OCI-LY1 (cell line): ENCODE measurements at regions not wholly inside any gene's neighbourhood (a gene's known extent, or its start where the extent isn't known, plus 50 kb on each side); places are given as distances from the start of the nearest gene placed in this dataset.

Source experiments
- H2AFZ ChIP-seq: fragments of 200-600 bp; sonication (generic), shearing (Covaris generic); 2 replicates; pipeline ENCODE4 v1.6.0; 2014; ENCODE audit warnings: antibody characterized with exemption, mild to moderate bottlenecking, low read length
- H3F3A ChIP-seq: fragments of 200-600 bp; sonication (generic), shearing (Covaris generic); 2 replicates; pipeline ENCODE4 v1.6.0; 2014; ENCODE audit warnings: mild to moderate bottlenecking, antibody characterized with exemption, low read length, moderate library complexity; ENCODE audit not compliant: insufficient read depth
- H3K27ac ChIP-seq: fragments of 200-600 bp; sonication (generic); 2 replicates; pipeline ENCODE4 v1.5.1; 2014; ENCODE audit warnings: low read length, mixed run types, mild to moderate bottlenecking, low read depth; ENCODE audit not compliant: poor library complexity, severe bottlenecking
- H3K27me3 ChIP-seq: fragments of 200-600 bp; sonication (generic); 2 replicates; pipeline ENCODE4 v1.6.0; 2014; ENCODE audit warnings: antibody characterized with exemption, mild to moderate bottlenecking, low read length, moderate library complexity; ENCODE audit not compliant: insufficient read depth
- H3K36me3 ChIP-seq: fragments of 200-600 bp; sonication (generic); 2 replicates; pipeline ENCODE4 v1.6.1; 2014; ENCODE audit warnings: mild to moderate bottlenecking, antibody characterized with exemption, low read length, moderate library complexity, mixed read lengths; ENCODE audit not compliant: insufficient read depth
- H3K4me1 ChIP-seq: fragments of 200-600 bp; sonication (generic); 2 replicates; pipeline ENCODE4 v1.5.1; 2014; ENCODE audit warnings: mild to moderate bottlenecking, low read length, moderate library complexity; ENCODE audit not compliant: insufficient read depth, severe bottlenecking
- H3K4me2 ChIP-seq: fragments of 200-600 bp; sonication (generic), shearing (Covaris generic); 2 replicates; pipeline ENCODE4 v1.6.1; 2014; ENCODE audit warnings: low read length
- H3K4me3 ChIP-seq: fragments of 200-600 bp; sonication (generic); 2 replicates; pipeline ENCODE4 v1.5.1; 2014; ENCODE audit warnings: low read length, low read depth, mild to moderate bottlenecking, mixed read lengths; ENCODE audit not compliant: poor library complexity, severe bottlenecking
- H3K79me2 ChIP-seq: fragments of 200-600 bp; shearing (Covaris generic); 2 replicates; pipeline ENCODE4 v1.6.1; 2016; ENCODE audit warnings: mixed run types, low read length, mixed read lengths; ENCODE audit not compliant: insufficient read depth
- H3K9ac ChIP-seq: fragments of 200-600 bp; sonication (generic), shearing (Covaris generic); 2 replicates; pipeline ENCODE4 v1.6.1; 2014; ENCODE audit warnings: mild to moderate bottlenecking, low read length, mixed read lengths
- H3K9me2 ChIP-seq: fragments of 200-600 bp; sonication (generic), shearing (Covaris generic); 2 replicates; pipeline ENCODE4 v1.6.1; 2014; ENCODE audit warnings: low read depth, mild to moderate bottlenecking, low read length, mixed read lengths
- H3K9me3 ChIP-seq: fragments of 200-600 bp; shearing (Covaris generic); 2 replicates; pipeline ENCODE4 v1.6.1; 2014; ENCODE audit warnings: low read length, mixed read lengths
- H4K20me1 ChIP-seq: fragments of 200-600 bp; sonication (generic), shearing (Covaris generic); 2 replicates; pipeline ENCODE4 v1.6.0; 2016; ENCODE audit warnings: mild to moderate bottlenecking, low read length; ENCODE audit not compliant: insufficient read depth
- EZH2 ChIP-seq: fragments of 200-600 bp; sonication (generic), shearing (Covaris generic); IDR thresholded peaks from 2 replicates; pipeline ENCODE4 v1.8.0; 2017; ENCODE audit warnings: borderline replicate concordance, mixed run types, mild to moderate bottlenecking, antibody characterized with exemption, low read length, moderate library complexity, mixed read lengths
- TF ChIP-seq, protein P1 (sequence below): fragments of 200-600 bp; sonication (generic), shearing (Covaris generic); IDR thresholded peaks from 2 replicates; pipeline ENCODE4 v1.5.1; 2017; ENCODE audit warnings: mild to moderate bottlenecking, antibody characterized with exemption, low read length, moderate library complexity, mixed read lengths

GRCh38 chr22:22992474-22992873 lies 77.8 kb upstream of the GNAZ start:
- Histone ChIP-seq H2AFZ (no peak overlapping the region), H4K20me1 (no peaks in the 10 kb centered on the region), H3K27ac (no peak overlapping the region), H3K4me3 (no peak overlapping the region), H3K36me3 (no peaks in the 10 kb centered on the region), H3K9me2 (no peaks in the 10 kb centered on the region), H3K27me3 (peaks cover 3% of the 10 kb centered on the region; the same call in 1 of the 2 replicates), H3K79me2 (no peaks in the 10 kb centered on the region), H3K4me1 (peaks cover 7% of the 10 kb centered on the region), H3K9me3 (peaks cover 9% of the 10 kb centered on the region; the same call in 1 of the 2 replicates), H3K4me2 (no peak overlapping the region), H3F3A (no peaks in the 10 kb centered on the region), H3K9ac (no peak overlapping the region)
- TF ChIP-seq, protein P1, sequence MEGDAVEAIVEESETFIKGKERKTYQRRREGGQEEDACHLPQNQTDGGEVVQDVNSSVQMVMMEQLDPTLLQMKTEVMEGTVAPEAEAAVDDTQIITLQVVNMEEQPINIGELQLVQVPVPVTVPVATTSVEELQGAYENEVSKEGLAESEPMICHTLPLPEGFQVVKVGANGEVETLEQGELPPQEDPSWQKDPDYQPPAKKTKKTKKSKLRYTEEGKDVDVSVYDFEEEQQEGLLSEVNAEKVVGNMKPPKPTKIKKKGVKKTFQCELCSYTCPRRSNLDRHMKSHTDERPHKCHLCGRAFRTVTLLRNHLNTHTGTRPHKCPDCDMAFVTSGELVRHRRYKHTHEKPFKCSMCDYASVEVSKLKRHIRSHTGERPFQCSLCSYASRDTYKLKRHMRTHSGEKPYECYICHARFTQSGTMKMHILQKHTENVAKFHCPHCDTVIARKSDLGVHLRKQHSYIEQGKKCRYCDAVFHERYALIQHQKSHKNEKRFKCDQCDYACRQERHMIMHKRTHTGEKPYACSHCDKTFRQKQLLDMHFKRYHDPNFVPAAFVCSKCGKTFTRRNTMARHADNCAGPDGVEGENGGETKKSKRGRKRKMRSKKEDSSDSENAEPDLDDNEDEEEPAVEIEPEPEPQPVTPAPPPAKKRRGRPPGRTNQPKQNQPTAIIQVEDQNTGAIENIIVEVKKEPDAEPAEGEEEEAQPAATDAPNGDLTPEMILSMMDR: no peak
- TF ChIP-seq EZH2: no peak

GRCh38 chr22:22993184-22993583 lies 77.1 kb upstream of the GNAZ start:
- Histone ChIP-seq H3K9me3 (peaks cover 14% of the 10 kb centered on the region), H3K4me1 (peaks cover 7% of the 10 kb centered on the region)

GRCh38 chr22:22995166-22995565 lies 75.2 kb upstream of the GNAZ start:
- Histone ChIP-seq H3K4me1 (peaks cover 7% of the 10 kb centered on the region), H3K27me3 (no peaks in the 10 kb centered on the region), H3F3A (no peaks in the 10 kb centered on the region), H3K36me3 (no peaks in the 10 kb centered on the region), H3K79me2 (no peaks in the 10 kb centered on the region), H3K9me2 (no peaks in the 10 kb centered on the region), H2AFZ (no peak overlapping the region), H3K9ac (no peak overlapping the region), H4K20me1 (no peaks in the 10 kb centered on the region), H3K9me3 (peaks cover 14% of the 10 kb centered on the region), H3K27ac (no peak overlapping the region), H3K4me3 (no peak overlapping the region), H3K4me2 (no peak overlapping the region)
- TF ChIP-seq, protein P1: no peak
- no peak for TF ChIP-seq EZH2

More at GRCh38 chr22:22993184-22993583, 77.1 kb upstream of the GNAZ start:
- no peak overlapping the region for H2AFZ ChIP-seq
- no peaks in the 10 kb centered on the region for H4K20me1 ChIP-seq
- no peaks in the 10 kb centered on the region for H3K9me2 ChIP-seq
- peaks cover 3% of the 10 kb centered on the region; the same call in 1 of the 2 replicates for H3K27me3 ChIP-seq
- TF ChIP-seq, protein P1: no peak
- TF ChIP-seq EZH2: no peak
- no peak overlapping the region for H3K4me3 ChIP-seq
- no peaks in the 10 kb centered on the region for H3K79me2 ChIP-seq
- H3F3A ChIP-seq: no peaks in the 10 kb centered on the region
- no peak overlapping the region for H3K9ac ChIP-seq
- H3K27ac ChIP-seq: no peak overlapping the region
- no peaks in the 10 kb centered on the region for H3K36me3 ChIP-seq
- H3K4me2 ChIP-seq: no peak overlapping the region
